HG03354 (cell line): ENCODE measurements at regions not wholly inside any gene's neighbourhood (a gene's known extent, or its start where the extent isn't known, plus 50 kb on each side); places are given as distances from the start of the nearest gene placed in this dataset.

Experiments used
- ATAC-seq: cut with Tn5 transposase; IDR thresholded peaks from one replicate; pipeline ENCODE4 v1.9.1; 2021; ENCODE audit warnings: mild to moderate bottlenecking; ENCODE audit not compliant: unreplicated experiment, poor library complexity, severe bottlenecking

DNA sequence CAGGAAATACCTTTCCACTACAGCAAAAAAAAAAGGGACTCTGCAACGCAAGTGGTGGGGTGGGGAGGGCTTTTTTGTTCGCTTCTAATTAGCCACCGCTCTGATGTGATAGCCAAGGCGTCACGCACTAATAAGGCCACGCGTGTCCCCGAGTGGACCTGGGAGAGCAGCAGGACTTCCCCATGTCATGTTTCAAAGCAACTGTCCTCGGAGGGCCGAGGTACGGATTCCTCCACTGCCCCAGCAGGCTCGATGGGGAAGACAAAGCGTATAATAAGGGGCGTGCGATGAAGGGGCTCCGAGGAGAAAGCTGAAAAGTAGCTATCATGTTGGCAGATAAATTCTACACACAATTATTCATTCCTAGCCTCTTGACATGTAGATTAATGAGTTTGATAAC lies 179.7 kb upstream of the ZNF507 start:
- ATAC-seq = no peak

DNA sequence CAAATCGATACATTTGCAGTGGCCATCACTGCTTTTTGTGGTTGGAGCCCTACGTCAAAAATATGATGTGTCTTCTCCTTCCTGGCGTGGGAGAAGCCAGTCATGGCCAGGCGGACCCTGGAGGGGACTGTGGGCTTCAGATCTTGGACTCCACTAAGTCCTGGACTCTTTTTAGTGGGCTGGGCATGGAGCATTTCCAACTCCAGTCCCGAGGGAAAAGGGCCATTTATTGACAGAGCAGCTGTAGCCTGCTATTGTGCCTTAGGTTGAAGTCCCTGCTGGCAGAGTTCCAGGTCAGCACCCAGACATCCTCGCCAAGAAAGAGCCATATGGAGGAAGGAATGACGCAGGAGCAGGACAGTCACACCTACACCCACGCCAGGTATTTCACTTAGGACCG lies 179.2 kb upstream of the ZNF507 start:
- ATAC-seq = no peak

DNA sequence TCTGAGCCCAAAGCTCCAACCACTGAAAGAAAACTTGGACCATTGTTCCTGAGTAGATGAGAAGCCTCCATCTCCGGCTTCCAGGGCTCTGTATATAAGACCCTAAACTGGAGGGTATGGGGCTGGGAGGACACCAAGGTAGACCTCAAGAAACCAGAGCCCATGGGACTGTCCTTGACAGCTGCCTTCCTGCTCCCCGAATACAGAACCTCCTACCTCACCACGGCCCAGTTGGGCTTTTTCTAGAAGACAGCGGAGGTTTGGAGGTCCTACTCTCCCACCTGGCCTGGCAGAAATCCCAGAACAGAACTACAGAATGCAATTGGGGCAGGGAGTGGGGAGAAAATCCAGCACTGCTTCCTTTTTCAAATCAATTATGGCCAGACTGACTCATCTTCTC lies 177.3 kb upstream of the ZNF507 start:
- no peak for ATAC-seq

DNA sequence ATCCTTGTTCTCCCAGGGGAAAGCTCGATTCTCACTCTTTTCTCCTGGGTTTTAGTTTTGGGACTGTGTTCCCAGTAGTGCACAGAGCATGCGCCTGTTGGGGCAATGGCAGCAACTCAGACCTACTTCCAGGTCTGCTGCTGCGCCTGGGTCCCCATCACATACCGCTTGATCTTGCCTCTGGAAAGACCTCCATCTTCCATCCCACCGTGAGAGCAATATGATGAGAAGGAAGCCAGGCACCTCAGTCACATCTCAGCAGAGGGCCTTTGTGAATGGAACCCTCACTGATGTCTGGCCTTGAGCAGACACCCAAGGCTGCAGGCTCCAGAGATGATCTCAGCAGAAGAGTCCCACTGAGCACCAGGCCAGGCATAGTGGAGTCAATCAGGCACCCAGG lies 176.8 kb upstream of the ZNF507 start:
- no peak for ATAC-seq

DNA sequence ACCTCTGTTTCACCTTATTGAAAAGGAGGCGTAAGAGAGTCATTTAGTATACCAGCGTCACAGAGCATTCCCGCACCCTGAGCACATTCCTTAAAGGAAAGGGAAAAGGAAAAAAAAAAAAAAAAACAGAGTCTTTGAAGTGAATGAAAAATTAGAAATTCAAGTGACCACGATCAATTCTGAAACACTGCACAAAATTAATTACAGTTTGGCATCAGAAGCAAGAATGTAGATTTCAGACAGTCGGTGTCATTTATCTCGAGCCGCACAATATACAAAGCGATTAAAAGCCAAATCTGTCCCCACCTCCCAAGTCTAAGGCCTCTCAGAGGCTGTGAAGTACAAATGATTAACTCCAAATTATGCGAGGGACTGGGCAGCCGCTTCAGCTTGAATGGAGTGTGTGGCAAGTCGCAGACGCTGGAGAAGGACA lies 173.7 kb upstream of the ZNF507 start:
- no peak for ATAC-seq

DNA sequence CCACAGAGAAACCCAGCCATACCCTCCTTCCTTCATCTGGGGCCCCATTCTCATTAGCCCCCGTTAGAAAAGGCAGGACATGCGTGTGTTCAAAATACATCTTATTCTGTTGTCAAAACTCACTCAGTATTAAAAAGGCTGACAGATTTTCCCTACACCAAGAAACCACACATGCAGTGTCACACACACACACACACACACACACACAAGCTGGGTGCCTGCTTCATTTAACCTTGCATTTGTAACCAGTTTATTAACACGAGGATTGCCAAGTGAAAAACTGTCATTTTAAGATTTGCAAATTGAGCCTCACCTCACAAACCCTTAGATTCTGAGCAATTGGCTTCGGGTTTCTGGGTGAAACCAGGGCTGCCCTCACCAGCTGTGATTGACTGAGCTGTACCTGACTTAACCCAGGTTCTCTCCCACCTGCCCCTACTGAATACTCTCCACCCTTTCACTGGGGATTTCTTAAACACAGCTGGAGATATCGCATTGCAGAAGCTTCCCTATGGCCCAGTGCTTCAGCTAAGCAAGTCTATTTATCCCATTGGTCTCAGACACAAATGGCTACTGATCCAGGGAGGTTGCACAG lies 172.7 kb upstream of the ZNF507 start:
- ATAC-seq = no peak

DNA sequence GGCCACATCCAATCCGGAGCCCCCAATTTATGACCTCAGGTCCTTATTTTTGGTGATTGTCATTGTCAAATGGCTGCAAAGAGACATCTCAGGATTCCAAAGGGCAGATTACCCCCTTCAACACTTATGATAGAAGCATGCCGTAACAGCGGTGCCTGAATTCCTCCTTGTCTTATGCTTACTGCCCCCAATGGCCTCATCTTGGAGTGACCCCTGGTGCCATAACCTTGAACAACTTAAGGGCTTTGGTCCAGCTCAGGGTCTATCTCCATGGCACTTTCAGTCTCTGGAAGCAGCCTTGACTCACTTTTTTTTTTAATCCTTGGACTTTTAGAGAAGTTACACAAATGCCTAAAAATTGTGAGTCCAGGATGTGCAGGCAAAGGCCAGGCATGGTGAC lies 171.6 kb upstream of the ZNF507 start:
- ATAC-seq = no peak

DNA sequence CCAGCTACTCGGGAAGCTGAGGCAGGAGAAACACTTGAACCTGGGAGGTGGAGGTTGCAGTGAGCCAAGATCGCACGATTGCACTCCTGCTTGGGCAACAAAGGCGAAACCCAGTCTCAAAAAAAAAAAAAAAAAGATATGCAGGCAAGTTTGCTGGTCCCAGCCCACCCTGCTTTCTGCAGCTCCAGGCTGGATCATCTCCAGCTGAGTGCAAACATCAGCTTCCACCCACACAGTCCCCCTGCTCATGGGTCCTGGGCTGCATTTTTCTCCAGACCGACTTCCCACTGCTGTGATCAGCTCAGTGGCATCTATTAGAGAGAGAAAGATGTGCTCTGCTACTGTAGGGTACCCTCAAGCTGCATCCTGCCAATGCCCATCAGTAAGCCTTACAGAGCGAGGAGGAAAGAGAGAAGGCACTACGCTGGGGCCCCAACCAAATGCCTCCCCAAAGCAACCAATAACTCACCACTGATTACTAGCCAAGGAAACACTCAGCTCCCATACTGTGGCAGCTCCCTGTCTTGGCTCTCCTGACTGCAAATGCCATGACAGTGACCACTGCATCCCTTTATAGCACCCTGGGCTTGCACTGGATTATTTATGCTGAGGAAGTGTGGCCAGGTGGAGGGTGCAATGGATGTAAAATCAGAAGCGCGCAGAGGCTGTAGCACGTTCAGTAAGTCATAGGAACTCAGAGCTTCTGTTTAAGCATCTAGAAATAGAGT lies 170.9 kb upstream of the ZNF507 start:
- no peak for ATAC-seq

DNA sequence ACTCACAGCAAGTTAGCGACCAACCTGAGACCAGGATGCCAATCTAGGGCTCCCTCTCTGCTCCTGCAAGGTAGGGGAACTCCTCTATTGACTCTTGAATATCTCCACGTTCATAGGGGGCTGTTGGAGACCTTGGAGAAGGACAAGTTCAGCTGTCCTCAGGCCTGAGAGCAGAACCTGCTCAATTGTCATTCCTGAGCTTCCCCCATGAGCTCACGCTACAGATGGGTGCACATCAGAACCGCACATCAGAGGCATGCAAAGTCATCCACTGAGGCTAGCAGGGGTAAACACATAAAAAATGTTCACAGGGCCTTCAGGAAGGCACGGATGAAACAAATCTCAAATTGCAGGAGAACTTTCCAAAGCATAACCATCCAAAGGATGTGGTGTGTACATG lies 168.8 kb upstream of the ZNF507 start:
- ATAC-seq = no peak

DNA sequence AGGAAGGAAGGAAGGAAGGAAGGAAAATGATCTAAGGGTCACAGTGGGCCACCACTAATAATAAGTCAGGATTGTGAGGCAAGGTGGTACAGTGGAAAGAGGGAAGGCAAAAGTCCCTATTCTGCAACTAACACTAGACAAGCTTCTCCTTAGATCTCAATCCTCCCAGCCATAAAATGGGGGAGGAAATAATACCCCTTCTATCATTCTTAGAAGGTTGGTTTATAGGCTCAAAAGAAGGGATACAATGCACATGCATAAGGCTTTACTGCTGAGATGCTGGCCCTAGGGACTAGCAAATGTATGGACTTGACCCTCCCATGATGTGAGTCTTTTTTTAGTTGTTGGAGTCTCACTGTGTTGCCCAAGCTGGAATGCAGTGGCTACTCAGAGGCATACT lies 167.7 kb upstream of the ZNF507 start:
- no peak for ATAC-seq

DNA sequence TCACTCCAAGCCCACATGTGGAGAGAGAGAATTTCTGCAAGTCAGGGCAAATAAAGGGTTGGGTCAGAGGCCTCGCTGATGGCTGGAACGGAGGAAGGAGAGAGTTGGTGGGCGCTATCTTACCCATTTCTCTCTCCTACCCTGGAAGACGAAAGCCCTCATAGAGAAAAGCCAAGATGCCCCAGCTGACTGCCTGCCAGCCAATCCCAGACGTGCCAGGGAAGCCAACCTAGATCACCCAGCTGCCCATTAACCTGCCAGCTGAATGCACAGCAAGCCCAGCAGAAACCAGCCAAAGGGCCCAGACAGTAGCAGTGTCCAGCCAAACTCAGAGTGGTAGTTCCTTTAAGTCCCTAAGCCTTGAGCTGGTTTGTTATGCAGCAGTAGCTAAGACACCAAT lies 167.0 kb upstream of the ZNF507 start:
- no peak for ATAC-seq

DNA sequence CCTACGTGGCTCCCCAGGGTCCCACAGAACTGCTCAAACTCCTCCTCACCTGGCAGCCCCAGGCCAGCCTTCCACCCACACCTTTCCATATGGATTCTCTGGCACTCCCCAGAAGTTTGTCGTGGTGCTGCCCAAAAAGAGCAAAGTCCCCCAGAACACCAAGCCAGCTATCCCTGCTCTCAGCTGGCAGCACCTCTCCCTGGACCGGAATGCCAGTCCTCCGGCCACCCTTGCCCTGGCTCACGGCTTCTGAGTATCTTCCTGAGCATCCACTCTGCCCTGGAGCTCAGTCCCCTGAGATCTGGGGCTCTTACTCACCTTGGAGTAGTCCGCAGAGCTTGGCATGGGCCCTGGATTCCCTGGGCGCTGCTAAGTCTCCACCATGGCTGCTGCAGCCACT lies 166.5 kb upstream of the ZNF507 start:
- no peak for ATAC-seq

DNA sequence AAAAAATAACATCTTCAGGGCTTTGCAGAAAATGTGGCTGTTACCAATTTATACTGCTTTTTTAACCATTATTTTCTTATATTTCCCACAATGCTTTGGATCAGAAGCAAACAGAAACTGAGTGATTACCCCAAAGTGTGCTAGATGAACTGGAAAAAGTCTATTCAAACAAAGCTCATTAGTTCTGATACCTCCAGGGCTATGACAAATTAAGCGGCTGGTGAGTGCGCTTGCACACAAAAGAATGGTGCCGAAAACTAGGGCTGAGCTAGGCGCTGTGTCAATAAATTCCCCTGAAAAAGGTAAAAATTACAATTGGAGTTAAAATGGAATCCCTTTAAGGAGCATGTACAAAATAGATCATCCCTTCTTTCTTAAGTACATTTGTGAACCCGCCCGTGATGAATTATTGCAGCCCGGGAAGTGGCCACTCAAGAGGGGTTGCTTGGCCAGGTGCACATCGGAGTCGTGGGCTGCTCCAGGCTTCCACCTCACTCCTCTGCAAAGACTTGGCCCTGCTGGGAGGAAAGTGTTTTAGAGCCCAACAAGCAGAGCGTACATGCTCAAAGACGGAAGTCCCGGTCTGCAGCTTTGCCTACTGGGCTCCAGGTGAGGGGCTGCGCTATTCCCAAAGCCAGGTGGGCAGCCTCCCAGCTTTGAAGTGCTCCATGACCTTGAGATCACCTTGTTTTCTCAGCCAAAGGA lies 164.0 kb upstream of the ZNF507 start:
- ATAC-seq = no peak

DNA sequence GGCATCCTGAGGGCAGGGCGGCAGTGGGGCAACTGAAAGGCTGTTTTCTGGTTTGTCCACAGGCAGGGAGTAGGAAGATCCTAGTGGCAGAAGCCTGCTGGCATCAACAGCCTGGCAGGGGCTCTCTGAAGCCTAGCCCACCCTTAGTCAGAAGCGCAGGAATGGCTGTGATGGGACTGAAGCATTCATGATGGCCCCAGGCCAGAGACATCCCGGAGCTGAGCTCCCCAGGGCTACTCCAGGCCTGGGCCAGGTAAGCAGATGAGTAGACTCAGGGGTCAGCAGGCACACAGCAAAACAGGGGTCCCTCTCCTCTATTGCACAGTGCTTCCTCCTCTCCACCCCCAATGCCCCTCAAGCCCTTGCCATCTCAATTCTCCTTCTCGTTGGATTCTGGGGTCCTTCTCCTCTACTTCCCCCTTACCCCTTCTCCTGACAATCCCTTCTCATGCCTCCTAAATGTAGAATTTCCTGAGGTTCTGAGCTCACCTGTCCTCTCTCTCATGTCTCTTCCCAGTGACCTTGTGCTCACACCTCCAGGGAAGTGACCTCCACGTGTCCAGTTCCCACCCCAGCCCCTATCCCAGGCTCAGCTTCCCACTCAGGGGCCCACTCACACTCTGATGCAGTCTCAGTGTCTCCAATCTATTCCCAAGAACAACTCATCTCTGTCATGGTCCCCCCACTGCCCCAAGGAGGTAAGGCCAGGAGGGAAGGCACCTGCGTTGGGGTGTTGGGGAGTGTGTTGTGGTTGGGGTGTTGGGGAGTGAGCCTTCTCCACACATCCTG lies 158.7 kb upstream of the ZNF507 start:
- ATAC-seq = no peak

DNA sequence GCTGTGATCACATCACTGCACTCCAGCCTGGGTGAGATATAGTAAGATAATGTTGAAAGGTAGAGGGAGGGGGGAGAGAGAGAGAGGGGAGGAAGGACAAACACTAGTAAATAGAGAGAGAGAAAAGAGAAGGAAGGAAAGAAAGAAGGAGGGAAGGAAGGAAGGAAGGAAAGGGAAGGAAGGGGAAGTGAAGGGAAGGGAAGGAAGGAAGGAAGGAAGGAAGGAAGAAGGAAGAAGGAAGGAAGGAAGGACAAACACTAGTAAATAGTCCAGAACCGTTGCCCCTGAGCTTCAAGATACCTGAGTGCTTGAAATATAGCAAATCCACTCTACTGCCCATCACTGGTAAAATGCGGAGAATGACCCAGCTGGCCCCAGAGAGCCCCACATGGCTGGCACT lies 156.5 kb upstream of the ZNF507 start:
- ATAC-seq = no peak

DNA sequence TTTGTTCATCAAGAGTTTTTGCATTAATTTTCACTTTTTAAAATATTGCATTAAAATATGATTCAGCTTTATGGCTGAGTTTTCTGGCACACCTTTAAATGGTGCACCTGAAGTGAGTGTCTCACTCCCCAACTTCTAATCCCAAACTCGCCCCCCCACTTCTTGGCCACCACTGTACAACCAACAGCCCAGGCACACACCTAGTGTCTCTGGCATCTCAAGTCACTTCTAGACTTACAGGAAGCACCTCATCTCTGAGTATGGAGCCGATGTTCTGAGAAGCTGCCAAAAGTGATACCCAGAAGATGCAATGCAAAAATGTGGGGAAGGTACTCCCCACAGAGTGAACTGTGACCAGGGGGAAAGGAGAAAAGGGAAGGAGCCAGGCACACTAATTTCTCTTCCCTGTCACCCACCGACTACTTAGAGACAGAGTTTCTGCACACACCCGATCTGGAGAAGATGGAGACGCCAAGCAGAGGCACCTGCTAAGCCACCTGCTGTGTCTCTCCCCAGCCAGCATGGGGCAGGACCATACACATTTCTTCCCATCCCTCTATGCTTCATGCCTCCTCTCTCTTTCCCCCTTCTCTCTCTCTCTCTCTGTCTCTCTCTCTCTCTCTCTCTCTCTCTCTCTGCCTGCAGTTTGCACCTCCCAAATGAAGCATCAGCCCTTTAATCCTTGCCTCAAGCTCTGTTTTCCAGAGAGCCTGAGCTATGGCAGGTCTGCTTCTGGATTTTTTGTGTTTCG lies 155.3 kb upstream of the ZNF507 start:
- ATAC-seq = no peak

DNA sequence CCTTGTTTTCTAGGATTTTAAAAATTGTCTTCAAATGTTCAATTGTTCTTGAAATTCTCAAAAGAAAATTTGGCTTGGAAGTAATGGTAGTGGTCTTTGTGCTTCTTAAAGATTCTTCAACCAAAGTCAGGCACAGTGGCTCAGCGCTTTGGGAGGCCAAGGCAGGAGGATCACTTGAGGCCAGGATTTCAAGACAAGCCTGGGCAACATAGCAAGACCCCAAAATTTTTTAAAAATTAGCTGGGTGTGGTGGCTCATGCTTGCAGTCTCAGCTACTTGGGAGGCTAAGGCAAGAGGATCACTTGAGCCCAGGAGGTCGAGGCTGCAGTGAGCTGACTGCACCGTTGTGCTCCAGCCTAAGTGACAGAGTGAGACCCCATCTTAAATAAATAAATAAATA lies 153.5 kb upstream of the ZNF507 start:
- ATAC-seq = no peak

DNA sequence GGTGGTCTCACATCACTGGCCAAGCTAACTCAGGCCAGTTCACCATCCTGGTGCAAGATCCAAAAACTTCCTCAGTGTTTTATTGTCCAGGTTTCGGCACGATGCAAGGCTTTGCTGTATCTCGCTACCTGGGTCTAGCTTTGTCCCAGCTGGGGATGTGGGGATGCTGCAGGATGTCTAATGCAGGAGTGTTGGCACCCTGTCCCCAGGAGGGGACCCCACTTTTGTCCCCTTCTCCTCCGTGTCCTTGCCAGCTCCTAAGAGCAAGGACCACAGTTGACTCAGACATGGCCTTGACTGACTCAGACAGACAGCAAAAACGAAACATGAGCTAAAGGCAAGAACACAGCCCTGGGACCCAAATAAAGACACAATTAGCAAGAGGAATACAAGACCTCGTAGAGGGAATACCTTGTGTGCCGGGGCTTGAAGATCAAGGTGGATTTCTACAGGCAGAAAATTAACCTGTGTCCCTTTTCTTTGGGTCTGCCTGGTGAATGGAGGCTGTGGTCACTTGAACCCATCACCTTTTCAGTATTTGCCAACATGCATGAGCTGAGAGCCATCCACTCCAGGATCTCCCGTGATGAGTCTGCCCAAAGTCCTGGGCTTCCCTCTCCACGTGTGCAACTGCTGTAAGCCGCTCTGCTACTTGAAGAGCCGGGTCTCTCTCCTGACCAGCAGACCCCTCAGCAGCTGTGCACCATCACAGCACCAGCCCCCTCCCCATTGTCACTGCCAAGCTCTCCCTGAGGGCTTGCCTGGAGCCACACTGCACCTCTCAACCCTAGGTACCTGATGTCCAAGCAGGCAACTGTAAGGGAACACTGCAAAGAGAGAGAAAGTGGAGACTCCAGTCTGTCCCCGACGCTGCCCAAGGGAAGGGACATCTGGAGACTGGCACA lies 149.5 kb upstream of the ZNF507 start:
- ATAC-seq = no peak
